ENCODE measurements at regions not wholly inside any gene's neighbourhood (a gene's known extent, or its start where the extent isn't known, plus 50 kb on each side); places are given as distances from the start of the nearest gene placed in this dataset.

GRCh38 chr2:136214307-136215200 lies 96.6 kb upstream of the CXCR4 start:
- TF ChIP-seq CTCF (IDR thresholded peaks at IDR 0.05) (no peak), POLR2A (IDR thresholded peaks at IDR 0.05) (no peak)

All from breast epithelium (tissue), 3 donors.